HCT116 (cell line): ENCODE measurements at regions not wholly inside any gene's neighbourhood (a gene's known extent, or its start where the extent isn't known, plus 50 kb on each side); places are given as distances from the start of the nearest gene placed in this dataset.

ENCODE experiments used
- ATAC-seq: fragments of 200-7000 bp; cut with Tn5 transposase; 2 replicates; pipeline ENCODE4 v1.9.1; 2020; ENCODE audit warnings: mild to moderate bottlenecking, moderate library complexity
- BruUV-seq: library from RNA; stranded (reverse); fragments of 400-500 nt; replicated peaks from 2 replicates; lab custom pipeline; 2021; lab: Mats Ljungman, UMichigan
- CTCF ChIA-PET: fragments of 300-600 bp; sonication (Branson Sonifier 250); formaldehyde crosslinking; loops from one replicate; lab custom pipeline; 2021; ENCODE audit warnings: antibody characterized with exemption; lab: Charles Lee
- POLR2A ChIA-PET: fragments of 300-600, 350-600 bp; sonication (Branson Sonifier 250); formaldehyde crosslinking; loops from one replicate; lab custom pipeline; 2021; ENCODE audit warnings: antibody characterized with exemption; lab: Charles Lee
- RAD21 ChIA-PET, 2 experiments: fragments of 300-600 bp; sonication (Branson Sonifier 250); formaldehyde crosslinking; loops; one replicate each; lab custom pipeline; 2023; ENCODE audit warnings: low total read pairs in 2 of 2; ENCODE audit not compliant: uncharacterized antibody in 2 of 2, unreplicated experiment in 2 of 2, low non-redundant PET in 1 of 2; lab: Charles Lee
- DNase-seq: peaks from one replicate; pipeline ENCODE4 v3.0.0-alpha.2; 2010; ENCODE audit warnings: low read depth, low spot score
- H2AFZ ChIP-seq: fragments of 200-600 bp; shearing (Covaris generic), sonication (generic); 2 replicates; pipeline ENCODE4 v1.6.1; 2017; ENCODE audit warnings: low read depth, mixed run types, mixed read lengths, antibody characterized with exemption, low read length; ENCODE audit not compliant: poor library complexity, severe bottlenecking
- H3K27ac ChIP-seq: 2 replicates; pipeline ENCODE4 v1.5.1; 2012; ENCODE audit warnings: low read depth, low read length
- H3K27me3 ChIP-seq: fragments of 200-600 bp; sonication (generic); 2 replicates; pipeline ENCODE4 v1.6.1; 2016; ENCODE audit warnings: mixed run types, low read length, mixed read lengths; ENCODE audit not compliant: insufficient read depth
- H3K36me3 ChIP-seq, 2 experiments: fragments of 200-500 bp in 1 of 2; fragments of 200-600 bp in 1 of 2; sonication (Bioruptor generic) in 1 of 2; sonication (generic) in 1 of 2; 2 replicates each; pipeline versions ENCODE4 v1.5.1 to v1.6.1; 2014 to 2016; ENCODE audit warnings: low read length in 2 of 2, inconsistent platforms in 1 of 2, mixed read lengths in 1 of 2, mixed run types in 1 of 2; ENCODE audit not compliant: insufficient read depth in 2 of 2, control insufficient read depth in 1 of 2
- H3K4me1 ChIP-seq, 2 experiments: fragments of 200-600 bp in 1 of 2; sonication (generic) in 1 of 2; 2 replicates each; pipeline versions ENCODE4 v1.5.1 to v1.6.1; 2012 to 2017; ENCODE audit warnings: low read length in 2 of 2, inconsistent platforms in 1 of 2, mild to moderate bottlenecking in 1 of 2, mixed read lengths in 1 of 2, mixed run types in 1 of 2, moderate library complexity in 1 of 2; ENCODE audit not compliant: insufficient read depth in 2 of 2, control insufficient read depth in 1 of 2
- H3K4me2 ChIP-seq: fragments of 200-600 bp; sonication (generic); 2 replicates; pipeline ENCODE4 v1.6.1; 2017; ENCODE audit warnings: mixed run types, low read length, mixed read lengths
- H3K4me3 ChIP-seq, 2 experiments: fragments of 200-600 bp in 1 of 2; sonication (generic) in 1 of 2; replicated peaks in 1 of 2; 2 replicates each; pipeline ENCODE4 v1.5.1; 2011 to 2016; ENCODE audit warnings: low read length in 2 of 2, control low read depth in 1 of 2, low read depth in 1 of 2, mild to moderate bottlenecking in 1 of 2, mixed read lengths in 1 of 2, mixed run types in 1 of 2
- H3K79me2 ChIP-seq: fragments of 200-600 bp; sonication (generic); 2 replicates; pipeline ENCODE4 v1.6.1; 2017; ENCODE audit warnings: mild to moderate bottlenecking, mixed run types, low read length, moderate library complexity, mixed read lengths; ENCODE audit not compliant: insufficient read depth
- H3K9ac ChIP-seq: fragments of 200-600 bp; sonication (generic); 2 replicates; pipeline ENCODE4 v1.6.1; 2016; ENCODE audit warnings: low read length, mixed read lengths
- H3K9me2 ChIP-seq: fragments of 200-600 bp; sonication (generic), shearing (Covaris generic); 2 replicates; pipeline ENCODE4 v1.6.1; 2017; ENCODE audit warnings: mixed run types, mild to moderate bottlenecking, moderate library complexity; ENCODE audit not compliant: insufficient read depth
- H3K9me3 ChIP-seq, 2 experiments: fragments of 200-500 bp in 1 of 2; fragments of 200-600 bp in 1 of 2; sonication (Bioruptor generic) in 1 of 2; sonication (generic) in 1 of 2; 2 replicates each; pipeline ENCODE4 v1.6.1; 2014 to 2017; ENCODE audit warnings: low read length in 2 of 2, mixed read lengths in 2 of 2, inconsistent platforms in 1 of 2, low read depth in 1 of 2, mild to moderate bottlenecking in 1 of 2, mixed run types in 1 of 2, moderate library complexity in 1 of 2; ENCODE audit not compliant: control insufficient read depth in 1 of 2, insufficient read depth in 1 of 2
- H4K20me1 ChIP-seq: fragments of 200-600 bp; sonication (generic), shearing (Covaris generic); 2 replicates; pipeline ENCODE4 v1.6.1; 2017; ENCODE audit warnings: mixed run types, mild to moderate bottlenecking, moderate library complexity; ENCODE audit not compliant: insufficient read depth
- ATF3 ChIP-seq: IDR thresholded peaks from 2 replicates; pipeline ENCODE4 v1.6.1; 2012
- CBX3 ChIP-seq: IDR thresholded peaks from 2 replicates; pipeline ENCODE4 v1.6.1; 2012; ENCODE audit warnings: low read depth
- EGR1 ChIP-seq: IDR thresholded peaks from 2 replicates; pipeline ENCODE4 v1.6.1; 2012; ENCODE audit warnings: low read depth
- ELF1 ChIP-seq: IDR thresholded peaks from 2 replicates; pipeline ENCODE4 v1.6.1; 2012; ENCODE audit warnings: low read depth, borderline replicate concordance
- EZH2 ChIP-seq: fragments of 200-600 bp; sonication (generic); IDR thresholded peaks from 2 replicates; pipeline ENCODE4 v1.6.1; 2017; ENCODE audit warnings: antibody characterized with exemption, mixed run types
- FOSL1 ChIP-seq: IDR thresholded peaks from 2 replicates; pipeline ENCODE4 v1.6.1; 2012; ENCODE audit warnings: low read depth
- JUND ChIP-seq: IDR thresholded peaks from 2 replicates; pipeline ENCODE4 v1.6.1; 2012
- RAD21 ChIP-seq: IDR thresholded peaks from 2 replicates; pipeline ENCODE4 v1.6.1; 2012; ENCODE audit warnings: low read depth, mild to moderate bottlenecking
- REST ChIP-seq: IDR thresholded peaks from 2 replicates; pipeline ENCODE4 v1.6.1; 2012; ENCODE audit warnings: low read depth
- SIN3A ChIP-seq: IDR thresholded peaks from 2 replicates; pipeline ENCODE4 v1.6.1; 2012; ENCODE audit warnings: low read depth
- SP1 ChIP-seq: IDR thresholded peaks from 2 replicates; pipeline ENCODE4 v1.6.1; 2012; ENCODE audit warnings: low read depth
- SRF ChIP-seq: IDR thresholded peaks from 2 replicates; pipeline ENCODE4 v1.6.1; 2012; ENCODE audit warnings: low read depth
- TCF7L2 ChIP-seq: IDR thresholded peaks from 2 replicates; pipeline ENCODE4 v1.7.0; 2011; ENCODE audit warnings: borderline replicate concordance, inconsistent platforms; ENCODE audit not compliant: insufficient read depth, insufficient read length; ENCODE audit errors: extremely low read depth
- YY1 ChIP-seq: IDR thresholded peaks from 2 replicates; pipeline ENCODE4 v1.6.1; 2011; ENCODE audit warnings: low read length, low read depth, moderate library complexity, mild to moderate bottlenecking; ENCODE audit not compliant: insufficient replicate concordance; ENCODE audit errors: extremely low read depth
- ZBTB33 ChIP-seq: IDR thresholded peaks from 2 replicates; pipeline ENCODE4 v1.6.1; 2011; ENCODE audit warnings: mild to moderate bottlenecking, low read length, moderate library complexity; ENCODE audit not compliant: insufficient replicate concordance; ENCODE audit errors: extremely low read depth
- ZFX ChIP-seq: fragments of 450-650 bp; IDR thresholded peaks from 2 replicates; pipeline ENCODE4 v1.6.1; 2017
- intact Hi-C: fragments of 100-400 bp; cut with micrococcal nuclease; formaldehyde crosslinking; loops from 2 replicates; pipeline ENCODE4 v1.10.0; 2022

DNA sequence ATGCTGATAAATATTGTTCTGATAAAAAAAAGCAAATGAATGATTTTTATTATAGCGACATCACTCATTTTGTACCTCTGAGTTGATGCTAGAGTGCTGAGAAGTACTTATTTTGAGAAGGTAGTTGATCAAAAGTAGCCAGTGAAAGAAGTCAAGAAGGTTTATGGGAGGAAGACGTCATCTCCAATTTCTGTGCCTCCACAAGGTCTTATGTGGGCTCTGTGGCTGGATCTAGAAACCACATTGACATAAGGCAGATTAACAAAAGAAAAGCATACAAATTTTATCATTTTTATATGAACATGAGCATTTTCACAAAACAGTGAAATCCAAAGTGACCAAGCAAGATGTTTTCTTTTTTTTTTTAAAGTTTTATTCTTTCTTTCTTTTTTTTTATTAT, 289.5 kb upstream of the FAR2 start:
- Histone ChIP-seq H3K27me3 (no peaks in the 10 kb centered on the region; the same call in 1 of the 2 replicates), H3K4me3 (no peak overlapping the region), H3K4me2 (no peak overlapping the region), H3K9me3 (no peaks in the 10 kb centered on the region), H3K27ac (no peak overlapping the region), H3K36me3 (no peaks in the 10 kb centered on the region), H4K20me1 (no peaks in the 10 kb centered on the region), H3K4me1 (no peaks in the 10 kb centered on the region), H3K9ac (no peak overlapping the region), H3K9me2 (no peaks in the 10 kb centered on the region), H2AFZ (no peak overlapping the region), H3K79me2 (no peaks in the 10 kb centered on the region)
- TF ChIP-seq EGR1 (no peak), EZH2 (no peak), TCF7L2 (no peak), SIN3A (no peak), SRF (no peak), ZFX (no peak), YY1 (no peak), ELF1 (no peak), ZBTB33 (no peak)
- no peak for DNase-seq
- POLR2A ChIA-PET = no interaction called here
- ATAC-seq = no peak
- intact Hi-C loops = no loop called here
- RAD21 ChIA-PET = no interaction called here
- no TSS peak for BruUV-seq
- CTCF ChIA-PET = no interaction called here

- ATAC-seq = no peak
- Histone ChIP-seq H3K9me2 (no peaks in the 10 kb centered on the region), H2AFZ (no peak overlapping the region), H3K27ac (no peak overlapping the region), H3K36me3 (no peaks in the 10 kb centered on the region), H3K4me3 (no peak overlapping the region), H3K9me3 (no peaks in the 10 kb centered on the region), H3K27me3 (no peaks in the 10 kb centered on the region), H3K9ac (no peak overlapping the region), H3K4me2 (no peak overlapping the region), H4K20me1 (no peaks in the 10 kb centered on the region), H3K4me1 (no peaks in the 10 kb centered on the region), H3K79me2 (no peaks in the 10 kb centered on the region)
- no peak for TF ChIP-seq YY1
- TF ChIP-seq JUND = no peak
- TF ChIP-seq ELF1 = no peak
- TF ChIP-seq SRF = no peak
- TF ChIP-seq RAD21 = no peak
- TF ChIP-seq REST = no peak
- TF ChIP-seq EGR1 = no peak
- no peak for TF ChIP-seq FOSL1
- TF ChIP-seq ZFX = no peak
- TF ChIP-seq CBX3 = no peak
- TF ChIP-seq TCF7L2 = no peak
- no peak for TF ChIP-seq ATF3
- TF ChIP-seq SP1 = no peak
- DNase-seq = no peak
- ChIA-PET POLR2A (no interaction called here), CTCF (no interaction called here), RAD21 (no interaction called here)
- no TSS peak for BruUV-seq
- intact Hi-C loops = no loop called here
Observed at GRCh38 chr12:28865776-28866175, 283.3 kb upstream of the FAR2 start.
